ENCODE measurements at regions not wholly inside any gene's neighbourhood (a gene's known extent, or its start where the extent isn't known, plus 50 kb on each side); places are given as distances from the start of the nearest gene placed in this dataset.
A peak's percentile ranks its signal among the peaks of the same experiment; 100 is the strongest.

GRCh38 chr12:18207266-18207665, 54.1 kb upstream of the PIK3C2G start:
- DNase-seq: no peak

GRCh38 chr12:18206198-18206597, 55.1 kb upstream of the PIK3C2G start:
- DNase-seq: no peak

- no peak for DNase-seq
Measured at GRCh38 chr12:18204053-18204452, 57.3 kb upstream of the PIK3C2G start.

GRCh38 chr12:18192119-18192518, 69.2 kb upstream of the PIK3C2G start:
- peak; percentile 22 for DNase-seq

GRCh38 chr12:18183141-18183540, 78.2 kb upstream of the PIK3C2G start:
- DNase-seq: no peak

- DNase-seq: no peak
Measured at GRCh38 chr12:18171571-18171970, 81.6 kb upstream of the RERGL start.

- DNase-seq: no peak
Measured at GRCh38 chr12:18168016-18168415, 78.0 kb upstream of the RERGL start.

- DNase-seq: no peak
Measured at GRCh38 chr12:18165889-18166288, 75.9 kb upstream of the RERGL start.

- peak; percentile 58 for DNase-seq
Measured at GRCh38 chr12:18165422-18165871, 75.5 kb upstream of the RERGL start.

- no peak for DNase-seq
Measured at GRCh38 chr12:18160901-18161300, 70.9 kb upstream of the RERGL start.

- DNase-seq: no peak
Measured at GRCh38 chr12:18158774-18159557, 69.0 kb upstream of the RERGL start.

- DNase-seq: no peak
Measured at GRCh38 chr12:18153826-18154225, 63.8 kb upstream of the RERGL start.

- DNase-seq: no peak
Measured at GRCh38 chr12:18151036-18151435, 61.0 kb upstream of the RERGL start.

- DNase-seq: no peak
Measured at GRCh38 chr12:18148961-18149360, 59.0 kb upstream of the RERGL start.

GRCh38 chr12:18146363-18146762, 56.4 kb upstream of the RERGL start:
- DNase-seq: no peak

- no peak for DNase-seq
Measured at GRCh38 chr12:18145924-18146323, 55.9 kb upstream of the RERGL start.

- no peak for DNase-seq
Measured at GRCh38 chr12:18141048-18141982, 51.3 kb upstream of the RERGL start.

- peak; percentile 30 for DNase-seq
Measured at GRCh38 chr12:18139989-18140596, 50.1 kb upstream of the RERGL start.

Data from renal pelvis (tissue), 1 donor.